IMR-90 (cell line): ENCODE measurements at regions not wholly inside any gene's neighbourhood (a gene's known extent, or its start where the extent isn't known, plus 50 kb on each side); places are given as distances from the start of the nearest gene placed in this dataset.

Source experiments
- ATAC-seq: fragments of 200-7000 bp; cut with Tn5 transposase; 2 replicates; pipeline ENCODE4 v1.9.1; 2020; ENCODE audit warnings: low read depth, mild to moderate bottlenecking, moderate library complexity
- BruUV-seq: library from RNA; stranded (reverse); fragments of 400-500 nt; replicated peaks from 2 replicates; lab custom pipeline; 2021; lab: Mats Ljungman, UMichigan
- CTCF ChIA-PET: fragments of 300-600 bp; formaldehyde crosslinking; extraction: SDS; loops from one replicate; lab custom pipeline; 2021; ENCODE audit warnings: antibody characterized with exemption; lab: Yijun Ruan, JAX
- POLR2A ChIA-PET: fragments of 300-600 bp; sonication (Branson Sonifier 250); formaldehyde crosslinking; loops from one replicate; lab custom pipeline; 2022; ENCODE audit warnings: antibody characterized with exemption; ENCODE audit not compliant: unreplicated experiment; lab: Charles Lee
- DNase-seq: peaks from one replicate; pipeline ENCODE4 v3.0.0; 2013
- H2AFZ ChIP-seq: replicated peaks from 2 replicates; pipeline ENCODE3; 2013; ENCODE audit warnings: low read length, mild to moderate bottlenecking; ENCODE audit not compliant: poor library complexity
- H2AK5ac ChIP-seq: 2 replicates; pipeline ENCODE4 v1.6.1; 2013; ENCODE audit warnings: low read depth, low read length, inconsistent platforms
- H2AK9ac ChIP-seq: replicated peaks from 2 replicates; pipeline ENCODE3; 2013; ENCODE audit warnings: mild to moderate bottlenecking, low read depth, low read length, moderate library complexity; ENCODE audit not compliant: poor library complexity
- H2BK120ac ChIP-seq: 2 replicates; pipeline ENCODE4 v1.6.1; 2013; ENCODE audit warnings: low read depth, low read length, inconsistent platforms
- H2BK15ac ChIP-seq: 3 replicates; pipeline ENCODE4 v1.6.1; 2013; ENCODE audit warnings: low read depth, low read length, inconsistent platforms
- H2BK20ac ChIP-seq: 2 replicates; pipeline ENCODE4 v1.6.1; 2013; ENCODE audit warnings: low read depth, mild to moderate bottlenecking, inconsistent platforms, low read length, moderate library complexity
- H2BK5ac ChIP-seq: 2 replicates; pipeline ENCODE4 v1.6.1; 2013; ENCODE audit warnings: mild to moderate bottlenecking, low read depth, low read length, inconsistent platforms; ENCODE audit not compliant: poor library complexity, severe bottlenecking
- H3K14ac ChIP-seq: replicated peaks from 2 replicates; pipeline ENCODE4 v1.6.1; 2013; ENCODE audit warnings: low read depth, low read length, inconsistent platforms
- H3K18ac ChIP-seq: 2 replicates; pipeline ENCODE4 v1.6.1; 2013; ENCODE audit warnings: low read depth, low read length, control low read depth
- H3K23ac ChIP-seq: 2 replicates; pipeline ENCODE4 v1.6.1; 2013; ENCODE audit warnings: low read depth, low read length, inconsistent platforms
- H3K27ac ChIP-seq: 2 replicates; pipeline ENCODE4 v1.5.1; 2013; ENCODE audit warnings: mild to moderate bottlenecking, control low read depth, low read length; ENCODE audit not compliant: insufficient read depth
- H3K27me3 ChIP-seq: 2 replicates; pipeline ENCODE4 v1.6.1; 2013; ENCODE audit warnings: low read length; ENCODE audit not compliant: control insufficient read depth, insufficient read depth
- H3K36me3 ChIP-seq: 2 replicates; pipeline ENCODE4 v1.6.1; 2013; ENCODE audit warnings: low read length, mixed read lengths; ENCODE audit not compliant: control insufficient read depth, insufficient read depth
- H3K4ac ChIP-seq: 2 replicates; pipeline ENCODE4 v1.6.1; 2013; ENCODE audit warnings: low read depth, low read length, inconsistent platforms
- H3K4me1 ChIP-seq: 2 replicates; pipeline ENCODE4 v1.6.1; 2013; ENCODE audit warnings: low read length, mixed read lengths; ENCODE audit not compliant: control insufficient read depth, insufficient read depth
- H3K4me2 ChIP-seq: 2 replicates; pipeline ENCODE4 v1.6.1; 2013; ENCODE audit warnings: low read depth, mild to moderate bottlenecking, control low read depth, low read length, moderate library complexity
- H3K4me3 ChIP-seq: 2 replicates; pipeline ENCODE4 v1.5.1; 2013; ENCODE audit warnings: low read depth, mild to moderate bottlenecking, control low read depth, low read length, moderate library complexity; ENCODE audit not compliant: insufficient read depth
- H3K56ac ChIP-seq: 2 replicates; pipeline ENCODE4 v1.6.1; 2013; ENCODE audit warnings: low read length, inconsistent platforms; ENCODE audit not compliant: insufficient read depth; ENCODE audit errors: extremely low read depth
- H3K79me1 ChIP-seq, 2 experiments: 2 replicates each; pipeline ENCODE4 v1.6.1; 2013; ENCODE audit warnings: low read length in 2 of 2, inconsistent platforms in 1 of 2, low read depth in 1 of 2
- H3K9ac ChIP-seq: 2 replicates; pipeline ENCODE4 v1.6.1; 2013; ENCODE audit warnings: low read depth, low read length, control low read depth
- H3K9me1 ChIP-seq: 2 replicates; pipeline ENCODE4 v1.6.1; 2013; ENCODE audit warnings: low read length, inconsistent platforms; ENCODE audit not compliant: insufficient read depth
- H3K9me3 ChIP-seq: 2 replicates; pipeline ENCODE4 v1.6.1; 2013; ENCODE audit warnings: low read length; ENCODE audit not compliant: control insufficient read depth, insufficient read depth
- H4K20me1 ChIP-seq: 2 replicates; pipeline ENCODE4 v1.6.1; 2013; ENCODE audit warnings: low read length, inconsistent platforms; ENCODE audit not compliant: insufficient read depth
- H4K5ac ChIP-seq: 2 replicates; pipeline ENCODE4 v1.6.1; 2013; ENCODE audit warnings: mild to moderate bottlenecking, low read depth, low read length, control low read depth
- H4K8ac ChIP-seq, 2 experiments: 2 replicates each; pipeline ENCODE4 v1.6.1; 2013; ENCODE audit warnings: low read depth in 2 of 2, low read length in 2 of 2, control low read depth in 1 of 2, inconsistent platforms in 1 of 2
- H4K91ac ChIP-seq: 2 replicates; pipeline ENCODE4 v1.6.1; 2013; ENCODE audit warnings: low read depth, low read length, inconsistent platforms; ENCODE audit not compliant: insufficient read depth
- BHLHE40 ChIP-seq: fragments of 150-350 bp; IDR thresholded peaks from 2 replicates; pipeline ENCODE4 v1.6.1; 2016; ENCODE audit warnings: mild to moderate bottlenecking, low read depth, low read length
- CTCF ChIP-seq: conservative IDR thresholded peaks from 2 replicates; pipeline ENCODE4 v1.5.1; 2012; ENCODE audit warnings: mild to moderate bottlenecking, low read depth, low read length, improper control_type of control experiment
- ELK1 ChIP-seq: fragments of 150-350 bp; IDR thresholded peaks from 2 replicates; pipeline ENCODE4 v1.6.1; 2016; ENCODE audit warnings: low read depth, mild to moderate bottlenecking, low read length, moderate library complexity, borderline replicate concordance
- FOS ChIP-seq: fragments of 150-350 bp; IDR thresholded peaks from 2 replicates; pipeline ENCODE4 v1.6.1; 2016; ENCODE audit warnings: low read depth, low read length
- MAFK ChIP-seq: IDR thresholded peaks from 2 replicates; pipeline ENCODE4 v1.6.1; 2012; ENCODE audit warnings: low read depth, low read length, improper control_type of control experiment
- MAZ ChIP-seq: IDR thresholded peaks from 2 replicates; pipeline ENCODE4 v1.6.1; 2012; ENCODE audit warnings: low read depth, mild to moderate bottlenecking, low read length, improper control_type of control experiment, moderate library complexity, borderline replicate concordance
- MXI1 ChIP-seq: IDR thresholded peaks from 2 replicates; pipeline ENCODE4 v1.6.1; 2012; ENCODE audit warnings: low read depth, mild to moderate bottlenecking, low read length, moderate library complexity, borderline replicate concordance
- RCOR1 ChIP-seq: IDR thresholded peaks from 2 replicates; pipeline ENCODE4 v1.6.1; 2012; ENCODE audit warnings: mild to moderate bottlenecking, low read length, improper control_type of control experiment; ENCODE audit not compliant: insufficient replicate concordance
- USF2 ChIP-seq: fragments of 150-350 bp; IDR thresholded peaks from 2 replicates; pipeline ENCODE4 v1.6.1; 2017; ENCODE audit warnings: mild to moderate bottlenecking, antibody characterized with exemption, low read length, low read depth
- WGBS, 2 experiments: methylation state at CpG; one replicate each; pipeline versions ENCODE4 v1.1.5 to v1.1.7; 2013; ENCODE audit warnings: missing lambda C conversion rate in 2 of 2; ENCODE audit not compliant: insufficient read length in 1 of 2; ENCODE audit errors: extremely low coverage in 2 of 2; 5-methylcytosine and 5-hydroxymethylcytosine counted together
- dilution Hi-C: fragments of 300-500 bp; cut with HindIII; formaldehyde crosslinking; loops from one replicate; pipeline ENCODE4 v1.14.3; 2018; ENCODE audit warnings: low sequenced_read_pairs; ENCODE audit not compliant: unreplicated experiment
- in situ Hi-C: fragments of 300-500 bp; cut with MboI; formaldehyde crosslinking; loops from 3 replicates; pipeline ENCODE4 v1.14.3; 2019; ENCODE audit warnings: low sequenced_read_pairs, inconsistent platforms, mixed read lengths
- intact Hi-C: fragments of 100-400 bp; cut with micrococcal nuclease; formaldehyde crosslinking; loops from 2 replicates; pipeline ENCODE4 v1.10.0; 2022

- Histone ChIP-seq H3K79me1 (no peaks in the 10 kb centered on the region), H4K20me1 (no peaks in the 10 kb centered on the region), H3K27ac (no peak overlapping the region), H3K27me3 (peaks cover 9% of the 10 kb centered on the region), H2AK9ac (no peak overlapping the region), H3K36me3 (no peaks in the 10 kb centered on the region), H3K9me3 (no peaks in the 10 kb centered on the region), H2BK5ac (no peak overlapping the region), H3K4me1 (no peaks in the 10 kb centered on the region), H3K18ac (no peak overlapping the region), H2BK20ac (no peak overlapping the region), H3K9ac (no peak overlapping the region), H3K4ac (no peak overlapping the region), H3K14ac (no peak overlapping the region), H4K5ac (no peak overlapping the region), H3K23ac (no peak overlapping the region), H3K9me1 (no peaks in the 10 kb centered on the region), H3K4me2 (no peak overlapping the region), H4K8ac (no peak overlapping the region), H3K56ac (no peak overlapping the region), H2BK15ac (no peak overlapping the region), H2AFZ (no peak overlapping the region), H2BK120ac (no peak overlapping the region), H3K4me3 (no peak overlapping the region), H4K91ac (no peak overlapping the region), H2AK5ac (no peak overlapping the region)
- ATAC-seq (no peak), DNase-seq (no peak)
- TF ChIP-seq USF2 (no peak), CTCF (no peak), ELK1 (no peak), BHLHE40 (no peak), MAFK (no peak), MXI1 (no peak), RCOR1 (no peak), MAZ (no peak), FOS (no peak)
- ChIA-PET POLR2A (no interaction called here), CTCF (no interaction called here)
- no TSS peak for BruUV-seq
- WGBS, 2 experiments: 50% methylated on average over 5 of the region's 8 CpGs; no CpG with 5 or more reads in 1 of the 2 experiments
- dilution Hi-C loops (no loop called here), in situ Hi-C loops (no loop called here), intact Hi-C loops (loop anchor here (5.0 to 10.0 kb wide), 3 partner anchors 35 to 285 kb away; no protein-coding TSS in a partner anchor)
These were observed 102.8 kb downstream of the GGTLC2 start for GRCh38 chr22:22746963-22747933.
